Fibroblast of lung (primary cell): ENCODE measurements at regions not wholly inside any gene's neighbourhood (a gene's known extent, or its start where the extent isn't known, plus 50 kb on each side); places are given as distances from the start of the nearest gene placed in this dataset.

Experiments
- CTCF ChIP-seq, 2 donors: IDR thresholded peaks in 1 of 2; conservative IDR thresholded peaks in 1 of 2; 1 replicate in 1 of 2; 2 replicates in 1 of 2; pipeline ENCODE4 v1.5.1; 2011 to 2012; ENCODE audit warnings: low read length in 2 of 2, control low read depth in 1 of 2, inconsistent platforms in 1 of 2, low read depth in 1 of 2, mild to moderate bottlenecking in 1 of 2
- EZH2 ChIP-seq: IDR thresholded peaks from 2 replicates; pipeline ENCODE4 v1.5.1; 2012; ENCODE audit warnings: low read length, control low read depth, mild to moderate bottlenecking; ENCODE audit errors: missing control alignments

- TF ChIP-seq CTCF (conservative IDR thresholded peaks at IDR 0.05 in 1 of 2, IDR thresholded peaks at IDR 0.05 in 1 of 2; ENCODE audit: low read depth in 1 of 2, low read length in 2 of 2) (no peak), EZH2 (no peak)
Observed at GRCh38 chr6:104182811-104183210, 676.9 kb downstream of the HACE1 start.
